GM23248 (cell line): ENCODE measurements at regions not wholly inside any gene's neighbourhood (a gene's known extent, or its start where the extent isn't known, plus 50 kb on each side); places are given as distances from the start of the nearest gene placed in this dataset.

Experiments used
- DNase-seq: peaks from one replicate; pipeline ENCODE4 v3.0.0-alpha.2; 2015
- H2AFZ ChIP-seq: fragments of 200-600 bp; sonication (generic); 2 replicates; pipeline ENCODE4 v1.6.1; 2016; ENCODE audit warnings: antibody characterized with exemption
- H3F3A ChIP-seq: fragments of 200-600 bp; sonication (generic); 2 replicates; pipeline ENCODE4 v1.6.1; 2016; ENCODE audit warnings: mild to moderate bottlenecking, antibody characterized with exemption, mixed run types; ENCODE audit not compliant: insufficient read depth
- H3K27ac ChIP-seq: fragments of 200-600 bp; sonication (generic); 2 replicates; pipeline ENCODE4 v1.5.1; 2016; ENCODE audit warnings: mild to moderate bottlenecking
- H3K27me3 ChIP-seq: fragments of 200-600 bp; sonication (generic); replicated peaks from 2 replicates; pipeline ENCODE4 v1.6.1; 2016; ENCODE audit warnings: mild to moderate bottlenecking; ENCODE audit not compliant: insufficient read depth
- H3K36me3 ChIP-seq: fragments of 200-600 bp; sonication (generic); 2 replicates; pipeline ENCODE4 v1.6.1; 2016; ENCODE audit warnings: low read depth, mild to moderate bottlenecking
- H3K4me1 ChIP-seq: fragments of 200-600 bp; sonication (generic); 2 replicates; pipeline ENCODE4 v1.6.1; 2016; ENCODE audit warnings: mild to moderate bottlenecking; ENCODE audit not compliant: insufficient read depth
- H3K4me2 ChIP-seq: fragments of 200-600 bp; sonication (generic); one replicate; pipeline ENCODE4 v1.6.1; 2016; ENCODE audit warnings: mild to moderate bottlenecking; ENCODE audit not compliant: unreplicated experiment
- H3K4me3 ChIP-seq: fragments of 200-600 bp; sonication (generic); 2 replicates; pipeline ENCODE4 v1.5.1; 2016; ENCODE audit warnings: mild to moderate bottlenecking
- H3K79me2 ChIP-seq: fragments of 200-600 bp; sonication (generic); 2 replicates; pipeline ENCODE4 v1.6.1; 2016; ENCODE audit warnings: mild to moderate bottlenecking; ENCODE audit not compliant: insufficient read depth
- H3K9ac ChIP-seq: fragments of 200-600 bp; sonication (generic); 2 replicates; pipeline ENCODE4 v1.6.1; 2016; ENCODE audit warnings: mild to moderate bottlenecking
- H3K9me2 ChIP-seq: fragments of 200-600 bp; sonication (generic); 2 replicates; pipeline ENCODE4 v1.6.1; 2016; ENCODE audit warnings: mixed run types, mild to moderate bottlenecking, moderate library complexity; ENCODE audit not compliant: insufficient read depth
- H3K9me3 ChIP-seq: fragments of 200-600 bp; sonication (generic); one replicate; pipeline ENCODE4 v1.6.1; 2017; ENCODE audit warnings: low read depth
- H4K20me1 ChIP-seq: fragments of 200-600 bp; sonication (generic); 2 replicates; pipeline ENCODE4 v1.6.0; 2016; ENCODE audit not compliant: insufficient read depth
- EZH2 ChIP-seq: fragments of 200-600 bp; sonication (generic); IDR thresholded peaks from 2 replicates; pipeline ENCODE4 v1.6.1; 2018; ENCODE audit warnings: antibody characterized with exemption, mild to moderate bottlenecking; ENCODE audit not compliant: insufficient read depth, poor library complexity, severe bottlenecking
- EZH2phosphoT487 ChIP-seq: fragments of 200-600 bp; sonication (generic); IDR thresholded peaks from 2 replicates; pipeline ENCODE4 v1.6.1; 2018; ENCODE audit warnings: antibody characterized with exemption, moderate library complexity, mild to moderate bottlenecking, low read depth; ENCODE audit not compliant: insufficient read depth
- whole genome bisulfite sequencing, 2 experiments: methylation state at CpG; one replicate each; pipeline ENCODE4 v1.1.6; 2015 to 2017; ENCODE audit warnings: low lambda C conversion rate in 2 of 2, low coverage in 1 of 2; ENCODE audit errors: missing lambda C conversion rate in 2 of 2; 5-methylcytosine and 5-hydroxymethylcytosine counted together
- in situ Hi-C: fragments of 300-500 bp; cut with MboI; formaldehyde crosslinking; loops from 2 replicates; pipeline ENCODE4 v1.15.0; 2020

DNA sequence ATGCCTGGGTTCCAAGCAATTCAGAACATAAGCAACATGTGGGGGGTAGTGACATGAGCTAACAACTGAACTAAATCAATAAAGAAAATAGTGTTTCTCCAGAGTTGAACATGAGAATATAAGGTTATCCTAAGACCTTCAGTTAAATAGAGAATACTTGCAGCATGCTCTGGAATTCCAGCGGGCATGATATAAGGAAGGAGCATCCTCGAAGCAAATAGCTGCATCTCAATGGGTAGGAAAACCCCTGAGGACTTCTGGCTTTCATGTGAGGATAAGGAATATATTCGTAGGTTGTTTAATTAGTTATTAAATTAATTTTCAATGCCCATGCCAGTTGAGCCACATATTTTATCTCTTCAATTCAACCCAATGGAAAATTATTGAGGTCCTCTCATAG is 631.2 kb upstream of the EPHA7 start:
- no peaks in the 10 kb centered on the region for H4K20me1 ChIP-seq
- H3K27me3 ChIP-seq, result no peaks in the 10 kb centered on the region
- WGBS, 2 experiments, result 17 to 32% methylated on average over 3 of the region's 3 CpGs
- H3K79me2 ChIP-seq, result no peaks in the 10 kb centered on the region
- H3K4me1 ChIP-seq, result no peaks in the 10 kb centered on the region
- H2AFZ ChIP-seq, result no peak overlapping the region
- H3F3A ChIP-seq, result no peaks in the 10 kb centered on the region
- no peak overlapping the region for H3K4me2 ChIP-seq
- no peaks in the 10 kb centered on the region for H3K36me3 ChIP-seq
- H3K9ac ChIP-seq, result no peak overlapping the region
- no peak for DNase-seq
- TF ChIP-seq EZH2phosphoT487 (no peak), EZH2 (no peak)
- in situ Hi-C loops, result no loop called here
- H3K4me3 ChIP-seq, result no peak overlapping the region
- H3K27ac ChIP-seq, result no peak overlapping the region
- no peaks in the 10 kb centered on the region for H3K9me3 ChIP-seq
- no peaks in the 10 kb centered on the region for H3K9me2 ChIP-seq

DNA sequence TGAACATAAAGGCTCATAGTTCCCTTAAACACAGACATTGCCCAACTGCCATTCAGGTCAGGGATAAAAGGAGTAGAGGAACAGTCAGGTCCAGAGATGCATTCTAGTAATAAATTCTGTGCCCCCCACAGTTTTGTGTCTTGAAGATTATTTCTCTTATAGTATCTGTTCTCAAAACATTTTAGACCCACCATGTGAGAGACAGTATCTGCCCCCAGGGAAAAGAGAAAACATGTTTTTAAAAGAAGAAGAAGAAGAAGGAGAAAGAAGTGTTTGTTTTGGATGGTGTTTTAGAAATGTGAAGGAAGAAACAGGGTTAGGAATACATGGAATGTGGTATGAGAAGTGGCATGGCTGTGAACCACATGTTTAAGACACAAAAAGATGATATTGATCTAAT is 629.6 kb upstream of the EPHA7 start:
- Histone ChIP-seq H3K4me3 (no peak overlapping the region), H3K4me1 (no peaks in the 10 kb centered on the region), H3K36me3 (no peaks in the 10 kb centered on the region), H3K9me3 (no peaks in the 10 kb centered on the region), H3K79me2 (no peaks in the 10 kb centered on the region), H3K9ac (no peak overlapping the region), H2AFZ (no peak overlapping the region), H4K20me1 (no peaks in the 10 kb centered on the region), H3K9me2 (no peaks in the 10 kb centered on the region), H3F3A (no peaks in the 10 kb centered on the region), H3K27me3 (no peaks in the 10 kb centered on the region), H3K27ac (no peak overlapping the region), H3K4me2 (no peak overlapping the region)
- TF ChIP-seq EZH2 (no peak), EZH2phosphoT487 (no peak)
- in situ Hi-C loops, result no loop called here
- no peak for DNase-seq

DNA sequence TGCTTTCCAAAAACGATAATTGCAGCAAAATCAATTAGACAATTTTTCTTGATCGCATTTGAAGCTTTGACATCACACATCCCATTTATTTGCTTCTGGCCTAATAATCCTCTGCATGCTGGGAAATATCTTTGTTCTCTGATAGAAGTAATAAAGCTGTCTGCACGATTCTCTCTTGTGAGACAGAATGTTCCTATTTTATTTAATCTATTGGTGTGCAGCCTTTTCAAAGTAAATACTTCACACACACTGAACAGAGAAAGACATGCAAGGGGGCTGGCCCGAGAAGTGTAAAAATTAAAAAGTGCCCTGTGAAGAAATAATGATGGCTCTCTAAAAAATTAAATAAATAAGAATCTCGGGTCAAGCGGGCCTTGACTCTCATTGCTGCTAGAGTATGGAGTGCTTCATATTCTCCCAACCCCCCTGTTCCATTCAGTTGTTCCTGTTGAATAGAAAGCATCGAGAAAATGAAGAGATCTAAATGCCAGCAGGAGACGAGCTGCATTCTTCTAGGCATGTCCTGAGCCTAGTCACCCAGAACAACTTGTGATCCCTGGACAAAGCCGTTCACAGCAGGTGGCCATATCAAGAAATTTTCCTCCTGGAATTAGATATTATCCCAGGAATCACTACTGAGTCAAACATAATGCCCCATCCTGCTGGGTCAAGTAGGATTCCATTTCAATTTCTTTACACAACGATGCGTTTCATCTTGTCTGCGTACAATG is 625.9 kb upstream of the EPHA7 start:
- Histone ChIP-seq H3K4me3 (no peak overlapping the region), H4K20me1 (no peaks in the 10 kb centered on the region), H3K79me2 (no peaks in the 10 kb centered on the region), H3K9ac (no peak overlapping the region), H3K4me1 (no peaks in the 10 kb centered on the region), H3K4me2 (no peak overlapping the region), H3K9me3 (no peaks in the 10 kb centered on the region), H3K27ac (no peak overlapping the region), H3K36me3 (no peaks in the 10 kb centered on the region), H3K9me2 (no peaks in the 10 kb centered on the region), H3F3A (no peaks in the 10 kb centered on the region), H3K27me3 (no peaks in the 10 kb centered on the region), H2AFZ (no peak overlapping the region)
- DNase-seq, result no peak
- WGBS, 2 experiments, result 7 to 11% methylated on average over 12 of the region's 12 CpGs
- TF ChIP-seq EZH2phosphoT487 (no peak), EZH2 (no peak)
- in situ Hi-C loops, result no loop called here

DNA sequence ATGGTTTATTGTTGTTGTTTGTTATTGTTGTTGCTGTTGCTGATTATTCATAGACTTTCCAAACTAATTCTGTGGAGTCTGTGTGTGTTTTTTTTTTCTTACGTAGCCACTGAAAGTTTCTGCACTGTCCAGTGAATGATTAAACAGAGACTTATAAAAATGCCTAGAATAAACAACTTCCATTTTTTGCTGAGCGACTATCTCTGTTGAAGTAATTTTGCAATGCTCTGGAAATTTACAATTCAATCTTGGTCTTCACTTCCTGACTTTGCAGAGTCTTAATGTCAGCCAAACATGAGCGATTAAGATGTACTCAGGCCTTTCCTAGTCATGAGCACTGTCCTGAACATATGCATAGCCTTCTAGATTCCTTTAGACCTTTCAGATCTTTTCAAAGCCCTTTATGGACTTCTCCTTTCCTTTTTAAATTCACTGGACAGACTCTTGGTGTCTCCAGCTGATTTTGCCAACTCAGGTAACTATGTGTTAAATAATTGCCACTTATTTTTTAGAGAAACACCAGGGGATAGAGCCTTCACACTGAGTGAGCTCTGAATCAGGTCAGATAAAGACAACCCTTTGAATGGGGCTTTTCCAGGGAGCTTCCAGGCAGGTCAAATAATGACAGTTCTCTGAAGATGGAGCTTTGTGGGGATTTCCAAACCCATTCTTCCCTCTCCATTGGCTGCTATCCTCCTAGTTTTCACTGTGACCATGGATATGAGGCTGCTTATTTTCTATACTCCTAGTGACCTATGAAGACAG is 622.8 kb upstream of the EPHA7 start:
- H3K4me3 ChIP-seq, result no peak overlapping the region
- no peak for DNase-seq
- no peaks in the 10 kb centered on the region for H3K27me3 ChIP-seq
- H3F3A ChIP-seq, result no peaks in the 10 kb centered on the region
- H3K36me3 ChIP-seq, result no peaks in the 10 kb centered on the region
- no peak overlapping the region for H3K9ac ChIP-seq
- in situ Hi-C loops, result no loop called here
- H2AFZ ChIP-seq, result no peak overlapping the region
- H3K79me2 ChIP-seq, result no peaks in the 10 kb centered on the region
- no peak for TF ChIP-seq EZH2
- no peak for TF ChIP-seq EZH2phosphoT487
- no peaks in the 10 kb centered on the region for H3K9me2 ChIP-seq
- no peaks in the 10 kb centered on the region for H3K4me1 ChIP-seq
- H3K27ac ChIP-seq, result no peak overlapping the region
- no peaks in the 10 kb centered on the region for H4K20me1 ChIP-seq
- H3K9me3 ChIP-seq, result no peaks in the 10 kb centered on the region
- 14 to 27% methylated on average over 3 of the region's 3 CpGs for WGBS, 2 experiments
- H3K4me2 ChIP-seq, result no peak overlapping the region
